PFSK-1 (cell line): ENCODE measurements at regions not wholly inside any gene's neighbourhood (a gene's known extent, or its start where the extent isn't known, plus 50 kb on each side); places are given as distances from the start of the nearest gene placed in this dataset.
A peak's percentile ranks its signal among the peaks of the same experiment; 100 is the strongest.

Experiments used
- FOXP2 ChIP-seq: optimal IDR thresholded peaks from 2 replicates; pipeline ENCODE3; 2011; ENCODE audit warnings: borderline replicate concordance, control low read depth, inconsistent platforms; ENCODE audit not compliant: insufficient read depth; ENCODE audit errors: extremely low read length, extremely low read depth
- POLR2AphosphoS5 ChIP-seq: IDR thresholded peaks from 2 replicates; pipeline ENCODE4 v1.6.1; 2012; ENCODE audit warnings: low read depth, mild to moderate bottlenecking, control low read depth, low read length, moderate library complexity
- REST ChIP-seq, 2 experiments: IDR thresholded peaks; 2 replicates each; pipeline versions ENCODE4 v1.6.1 to v1.8.0; 2011 to 2012; ENCODE audit warnings: low read depth in 2 of 2, low read length in 2 of 2, control low read depth in 1 of 2, inconsistent platforms in 1 of 2, mild to moderate bottlenecking in 1 of 2, moderate library complexity in 1 of 2; ENCODE audit not compliant: insufficient read depth in 1 of 2
- SIN3A ChIP-seq: IDR thresholded peaks from 2 replicates; pipeline ENCODE4 v1.6.1; 2012; ENCODE audit warnings: mild to moderate bottlenecking, low read length, moderate library complexity, borderline replicate concordance; ENCODE audit not compliant: insufficient read depth
- TAF1 ChIP-seq: IDR thresholded peaks from 2 replicates; pipeline ENCODE4 v1.6.1; 2012; ENCODE audit warnings: low read length, control low read depth, borderline replicate concordance; ENCODE audit not compliant: insufficient read depth

- TF ChIP-seq TAF1, result no peak
- no peak for TF ChIP-seq FOXP2
- TF ChIP-seq POLR2AphosphoS5, result no peak
- no peak for TF ChIP-seq REST (IDR thresholded peaks at IDR 0.05; ENCODE audit: insufficient read depth in 1 of 2, low read depth in 2 of 2, low read length in 2 of 2)
- no peak for TF ChIP-seq SIN3A
Observed at GRCh38 chr10:22158426-22158825, 59.4 kb downstream of the EBLN1 start.

- TF ChIP-seq POLR2AphosphoS5 (no peak), REST (IDR thresholded peaks at IDR 0.05; ENCODE audit: insufficient read depth in 1 of 2, low read depth in 2 of 2, low read length in 2 of 2) (no peak), TAF1 (no peak), SIN3A (no peak)
Observed at GRCh38 chr10:22156750-22157149, 61.1 kb downstream of the EBLN1 start.

- no peak for TF ChIP-seq FOXP2
- TF ChIP-seq REST (IDR thresholded peaks at IDR 0.05; ENCODE audit: insufficient read depth in 1 of 2, low read depth in 2 of 2, low read length in 2 of 2), result no peak
Observed at GRCh38 chr10:22152403-22152802, 65.4 kb downstream of the EBLN1 start.

GRCh38 chr10:22150842-22151241, 67.0 kb downstream of the EBLN1 start:
- TF ChIP-seq FOXP2 (no peak), POLR2AphosphoS5 (no peak), SIN3A (no peak), REST (IDR thresholded peaks at IDR 0.05; ENCODE audit: insufficient read depth in 1 of 2, low read depth in 2 of 2, low read length in 2 of 2) (no peak), TAF1 (no peak)

GRCh38 chr10:22148961-22149360, 68.9 kb downstream of the EBLN1 start:
- 0 out of 2 replicates have a peak, but pooled peaks have one; percentile 33 for TF ChIP-seq SIN3A
- TF ChIP-seq FOXP2, result no peak
